Caco-2 (cell line): ENCODE measurements at regions not wholly inside any gene's neighbourhood (a gene's known extent, or its start where the extent isn't known, plus 50 kb on each side); places are given as distances from the start of the nearest gene placed in this dataset.

Experiments
- BruUV-seq: library from RNA; stranded (reverse); fragments of 400-500 nt; replicated peaks from 2 replicates; lab custom pipeline; 2021; lab: Mats Ljungman, UMichigan
- CTCF ChIA-PET: fragments of 300-600 bp; sonication (Branson Sonifier 250); formaldehyde crosslinking; loops from one replicate; lab custom pipeline; 2022; ENCODE audit warnings: antibody characterized with exemption; lab: Charles Lee
- POLR2A ChIA-PET: fragments of 300-600 bp; sonication (Branson Sonifier 250); formaldehyde crosslinking; loops from one replicate; lab custom pipeline; 2022; ENCODE audit warnings: antibody characterized with exemption; lab: Charles Lee
- DNase-seq, 2 experiments: peaks; one replicate each; pipeline versions ENCODE4 v3.0.0 to v3.0.0-alpha.2; 2020 to 2022
- H3K27me3 ChIP-seq: replicated peaks from 2 replicates; pipeline ENCODE4 v1.6.0; 2011; ENCODE audit warnings: low read length; ENCODE audit not compliant: control insufficient read depth, insufficient read depth
- H3K36me3 ChIP-seq: 2 replicates; pipeline ENCODE4 v1.5.1; 2011; ENCODE audit warnings: low read length; ENCODE audit not compliant: control insufficient read depth, insufficient read depth
- H3K4me1 ChIP-seq: fragments of 250-450 bp; sonication (Bioruptor Pico); 2 replicates; pipeline ENCODE4 v1.5.1; 2020; ENCODE audit warnings: mild to moderate bottlenecking
- H3K4me3 ChIP-seq: 2 replicates; pipeline ENCODE4 v1.5.1; 2011; ENCODE audit warnings: low read depth, mild to moderate bottlenecking, control low read depth, low read length
- H3K9me3 ChIP-seq: fragments of 250-450 bp; sonication (Bioruptor Pico); 2 replicates; pipeline ENCODE4 v1.5.1; 2020; ENCODE audit warnings: mild to moderate bottlenecking, moderate library complexity
- H3K27ac Mint-ChIP-seq: one replicate; pipeline ENCODE4 v1.8.0; 2022; ENCODE audit warnings: mixed read lengths; ENCODE audit not compliant: unreplicated experiment
- H3K27me3 Mint-ChIP-seq: one replicate; pipeline ENCODE4 v1.8.0; 2022; ENCODE audit warnings: mixed read lengths; ENCODE audit not compliant: insufficient read depth, unreplicated experiment
- H3K36me3 Mint-ChIP-seq: one replicate; pipeline ENCODE4 v1.8.0; 2022; ENCODE audit warnings: mild to moderate bottlenecking, mixed read lengths; ENCODE audit not compliant: insufficient read depth, unreplicated experiment
- H3K4me1 Mint-ChIP-seq: one replicate; pipeline ENCODE4 v1.8.0; 2022; ENCODE audit warnings: low read depth, mixed read lengths; ENCODE audit not compliant: unreplicated experiment
- H3K4me3 Mint-ChIP-seq: one replicate; pipeline ENCODE4 v1.8.0; 2022; ENCODE audit warnings: mild to moderate bottlenecking, moderate library complexity, mixed read lengths; ENCODE audit not compliant: unreplicated experiment
- H3K9me3 Mint-ChIP-seq: one replicate; pipeline ENCODE4 v1.8.0; 2022; ENCODE audit warnings: mixed read lengths; ENCODE audit not compliant: unreplicated experiment
- intact Hi-C: fragments of 100-400 bp; cut with micrococcal nuclease; formaldehyde crosslinking; loops from one replicate; pipeline ENCODE4 v1.10.0; 2022; ENCODE audit not compliant: unreplicated experiment
- TF ChIP-seq, protein P1 (sequence below), 2 experiments: fragments of 200-600 bp in 1 of 2; IDR thresholded peaks; 1 replicate in 1 of 2; 2 replicates in 1 of 2; pipeline versions ENCODE4 v1.5.1 to v1.8.0; 2011 to 2022; ENCODE audit warnings: antibody characterized with exemption in 1 of 2, control low read depth in 1 of 2, inconsistent platforms in 1 of 2, low read depth in 1 of 2, low read length in 1 of 2, mild to moderate bottlenecking in 1 of 2, moderate library complexity in 1 of 2; ENCODE audit not compliant: insufficient read depth in 1 of 2, severe bottlenecking in 1 of 2, unreplicated experiment in 1 of 2

DNA sequence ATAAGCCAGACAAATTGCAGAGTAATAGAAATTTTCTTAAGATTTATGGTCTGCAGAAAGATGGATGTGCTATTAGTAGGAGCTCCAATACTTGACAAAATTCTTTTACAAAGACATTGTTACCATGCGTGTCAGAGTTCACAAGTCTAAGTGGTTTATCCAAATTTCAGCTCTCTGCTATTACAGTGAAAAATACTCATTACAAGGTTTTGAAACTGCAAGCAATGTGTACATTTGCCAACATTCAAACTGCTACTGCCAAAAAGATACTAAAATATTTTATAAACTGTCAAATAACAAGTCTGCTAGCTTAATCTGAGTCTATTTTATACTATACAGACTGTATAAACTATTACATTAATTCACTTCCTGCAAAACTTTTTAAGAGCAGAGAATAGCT lies 1341.5 kb upstream of the ACVR2A start:
- no peaks in the 10 kb centered on the region for H3K36me3 ChIP-seq
- H3K27me3 ChIP-seq = no peaks in the 10 kb centered on the region
- no TSS peak for BruUV-seq
- Mint-ChIP-seq H3K4me3 (no peak overlapping the region), H3K4me1 (peaks cover 6% of the 10 kb centered on the region), H3K27me3 (no peaks in the 10 kb centered on the region), H3K27ac (no peak overlapping the region), H3K36me3 (no peaks in the 10 kb centered on the region), H3K9me3 (peaks cover 11% of the 10 kb centered on the region)
- intact Hi-C loops = loop anchor here (10.0 kb wide), 1 partner anchor 179 kb away; no protein-coding TSS in a partner anchor
- DNase-seq = no peak
- ChIA-PET CTCF (no interaction called here), POLR2A (no interaction called here)
- H3K4me3 ChIP-seq = no peak overlapping the region
- TF ChIP-seq, protein P1, sequence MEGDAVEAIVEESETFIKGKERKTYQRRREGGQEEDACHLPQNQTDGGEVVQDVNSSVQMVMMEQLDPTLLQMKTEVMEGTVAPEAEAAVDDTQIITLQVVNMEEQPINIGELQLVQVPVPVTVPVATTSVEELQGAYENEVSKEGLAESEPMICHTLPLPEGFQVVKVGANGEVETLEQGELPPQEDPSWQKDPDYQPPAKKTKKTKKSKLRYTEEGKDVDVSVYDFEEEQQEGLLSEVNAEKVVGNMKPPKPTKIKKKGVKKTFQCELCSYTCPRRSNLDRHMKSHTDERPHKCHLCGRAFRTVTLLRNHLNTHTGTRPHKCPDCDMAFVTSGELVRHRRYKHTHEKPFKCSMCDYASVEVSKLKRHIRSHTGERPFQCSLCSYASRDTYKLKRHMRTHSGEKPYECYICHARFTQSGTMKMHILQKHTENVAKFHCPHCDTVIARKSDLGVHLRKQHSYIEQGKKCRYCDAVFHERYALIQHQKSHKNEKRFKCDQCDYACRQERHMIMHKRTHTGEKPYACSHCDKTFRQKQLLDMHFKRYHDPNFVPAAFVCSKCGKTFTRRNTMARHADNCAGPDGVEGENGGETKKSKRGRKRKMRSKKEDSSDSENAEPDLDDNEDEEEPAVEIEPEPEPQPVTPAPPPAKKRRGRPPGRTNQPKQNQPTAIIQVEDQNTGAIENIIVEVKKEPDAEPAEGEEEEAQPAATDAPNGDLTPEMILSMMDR (IDR thresholded peaks at IDR 0.05; ENCODE audit: insufficient read depth in 1 of 2, low read depth in 1 of 2, low read length in 1 of 2, severe bottlenecking in 1 of 2, unreplicated experiment in 1 of 2) = no peak
- H3K4me1 ChIP-seq = 0 out of 2 replicates have a peak, but pooled peaks cover 11% of the 10 kb centered on the region
- no peaks in the 10 kb centered on the region for H3K9me3 ChIP-seq

DNA sequence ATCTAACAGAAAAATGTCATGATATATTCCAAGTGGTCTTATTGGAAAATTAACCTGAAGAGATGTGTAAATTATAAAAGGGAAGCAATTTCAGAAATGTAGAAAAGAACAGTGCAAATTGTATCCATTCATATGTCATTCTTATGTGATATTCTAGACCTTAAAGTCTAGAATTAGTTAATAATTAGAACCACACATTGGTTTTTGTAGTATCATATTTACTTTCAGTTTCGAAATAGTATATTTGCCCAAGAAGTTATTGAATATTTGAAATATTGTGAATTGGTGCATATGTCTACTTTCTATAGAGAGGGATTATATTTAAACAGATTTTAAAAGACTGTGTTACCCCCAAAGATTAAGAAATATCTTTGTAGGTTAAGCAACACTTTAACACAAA lies 1348.6 kb upstream of the ACVR2A start:
- no TSS peak for BruUV-seq
- Mint-ChIP-seq H3K4me1 (no peaks in the 10 kb centered on the region), H3K4me3 (no peak overlapping the region), H3K27me3 (no peaks in the 10 kb centered on the region), H3K27ac (no peak overlapping the region), H3K36me3 (no peaks in the 10 kb centered on the region), H3K9me3 (peaks cover 45% of the 10 kb centered on the region)
- TF ChIP-seq, protein P1 (IDR thresholded peaks at IDR 0.05; ENCODE audit: insufficient read depth in 1 of 2, low read depth in 1 of 2, low read length in 1 of 2, severe bottlenecking in 1 of 2, unreplicated experiment in 1 of 2) = no peak
- Histone ChIP-seq H3K4me1 (peaks cover 11% of the 10 kb centered on the region; the same call in 1 of the 2 replicates), H3K4me3 (no peak overlapping the region), H3K36me3 (no peaks in the 10 kb centered on the region), H3K27me3 (no peaks in the 10 kb centered on the region), H3K9me3 (peaks cover 19% of the 10 kb centered on the region)
- intact Hi-C loops = no loop called here
- no peak for DNase-seq
- POLR2A ChIA-PET = no interaction called here
- CTCF ChIA-PET = no interaction called here

DNA sequence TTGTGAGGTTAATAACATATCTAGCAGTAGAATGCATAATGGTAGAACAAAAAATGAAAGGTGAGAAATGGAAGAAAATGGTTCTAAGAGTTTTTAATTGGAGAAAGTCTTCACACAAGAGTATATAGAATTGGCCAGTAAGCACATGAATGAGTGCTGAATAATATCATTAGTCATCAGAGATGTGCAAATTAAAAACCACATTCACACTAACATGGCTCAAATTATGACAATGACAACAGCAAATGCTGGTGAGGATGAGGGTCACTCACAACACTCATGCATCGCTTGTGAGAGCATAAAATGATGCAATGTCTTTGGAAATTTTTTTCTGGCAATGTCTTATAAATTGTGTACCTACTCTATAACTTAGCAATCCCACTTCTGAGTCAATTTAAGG lies 1355.4 kb upstream of the ACVR2A start:
- ChIA-PET CTCF (no interaction called here), POLR2A (no interaction called here)
- Histone ChIP-seq H3K4me1 (no peaks in the 10 kb centered on the region), H3K9me3 (peaks cover 14% of the 10 kb centered on the region), H3K4me3 (no peak overlapping the region), H3K36me3 (no peaks in the 10 kb centered on the region), H3K27me3 (no peaks in the 10 kb centered on the region)
- H3K4me1 Mint-ChIP-seq = peaks cover 12% of the 10 kb centered on the region
- DNase-seq = no peak
- H3K9me3 Mint-ChIP-seq = peaks cover 29% of the 10 kb centered on the region
- no peaks in the 10 kb centered on the region for H3K36me3 Mint-ChIP-seq
- intact Hi-C loops = no loop called here
- no TSS peak for BruUV-seq
- H3K4me3 Mint-ChIP-seq = no peak overlapping the region
- TF ChIP-seq, protein P1 (IDR thresholded peaks at IDR 0.05; ENCODE audit: insufficient read depth in 1 of 2, low read depth in 1 of 2, low read length in 1 of 2, severe bottlenecking in 1 of 2, unreplicated experiment in 1 of 2) = no peak
- no peaks in the 10 kb centered on the region for H3K27me3 Mint-ChIP-seq
- no peak overlapping the region for H3K27ac Mint-ChIP-seq
